GM18511 (cell line): ENCODE measurements at regions not wholly inside any gene's neighbourhood (a gene's known extent, or its start where the extent isn't known, plus 50 kb on each side); places are given as distances from the start of the nearest gene placed in this dataset.
"Not testable (repeated sequence)": the region's sequence is repeated elsewhere in the genome, so short reads cannot be mapped to it uniquely, and the experiment has no call there.

Experiments used
- ATAC-seq: cut with Tn5 transposase; IDR thresholded peaks from one replicate; pipeline ENCODE4 v1.9.1; 2021; ENCODE audit warnings: mild to moderate bottlenecking, moderate library complexity; ENCODE audit not compliant: unreplicated experiment

GRCh38 chr6:115814907-115815306, 245.8 kb downstream of the FRK start:
- ATAC-seq = no peak

- no peak for ATAC-seq
These were observed 249.2 kb downstream of the FRK start for GRCh38 chr6:115811541-115811940.

- ATAC-seq = no peak
These were observed 262.5 kb downstream of the FRK start for GRCh38 chr6:115798229-115798628.

- ATAC-seq = no peak
These were observed 263.9 kb downstream of the FRK start for GRCh38 chr6:115796829-115797228.

GRCh38 chr6:115796061-115796460, 264.6 kb downstream of the FRK start:
- ATAC-seq = no peak

GRCh38 chr6:115783402-115784061, 277.2 kb downstream of the FRK start:
- no peak for ATAC-seq

GRCh38 chr6:115782612-115783011, 278.1 kb downstream of the FRK start:
- ATAC-seq = no peak

- ATAC-seq = no peak
These were observed 286.9 kb downstream of the FRK start for GRCh38 chr6:115773741-115774140.

GRCh38 chr6:115770851-115771250, 289.8 kb downstream of the FRK start:
- no peak for ATAC-seq

GRCh38 chr6:115768500-115768899, 292.2 kb downstream of the FRK start:
- no peak for ATAC-seq

- no peak for ATAC-seq
These were observed 292.8 kb downstream of the FRK start for GRCh38 chr6:115767931-115768330.

GRCh38 chr6:115766745-115767462, 293.8 kb downstream of the FRK start:
- no peak for ATAC-seq

- ATAC-seq = no peak
These were observed 294.7 kb downstream of the FRK start for GRCh38 chr6:115765966-115766365.

- ATAC-seq = no peak
These were observed 301.6 kb downstream of the FRK start for GRCh38 chr6:115759051-115759450.

- ATAC-seq = no peak
These were observed 307.2 kb downstream of the FRK start for GRCh38 chr6:115753446-115753845.

GRCh38 chr6:115750946-115751345, 309.7 kb downstream of the FRK start:
- ATAC-seq = no peak

GRCh38 chr6:115750292-115750691, 310.4 kb downstream of the FRK start:
- no peak for ATAC-seq

GRCh38 chr6:115747719-115748118, 313.0 kb downstream of the FRK start:
- ATAC-seq = no peak

- ATAC-seq = not testable (repeated sequence)
These were observed 314.1 kb downstream of the FRK start for GRCh38 chr6:115746583-115746982.

GRCh38 chr6:115740907-115741306, 319.8 kb downstream of the FRK start:
- ATAC-seq = no peak

GRCh38 chr6:115735610-115736009, 325.1 kb downstream of the FRK start:
- no peak for ATAC-seq

GRCh38 chr6:115733426-115733825, 327.3 kb downstream of the FRK start:
- ATAC-seq = no peak

- no peak for ATAC-seq
These were observed 331.7 kb downstream of the FRK start for GRCh38 chr6:115729036-115729435.
